ENCODE measurements at regions not wholly inside any gene's neighbourhood (a gene's known extent, or its start where the extent isn't known, plus 50 kb on each side); places are given as distances from the start of the nearest gene placed in this dataset.

- no peak for TF ChIP-seq CTCF (conservative IDR thresholded peaks at IDR 0.05; ENCODE audit: low read depth, low read length)
- no peak for DNase-seq (ENCODE audit: low read depth)
- H3K4me3 ChIP-seq (ENCODE audit: low read depth, low read length), result no peak overlapping the region
Measured at GRCh38 chrX:69110116-69110530, 55.1 kb downstream of the PJA1 start.

GRCh38 chrX:69109706-69110105, 55.5 kb downstream of the PJA1 start:
- DNase-seq (ENCODE audit: low read depth), result no peak
- TF ChIP-seq CTCF (conservative IDR thresholded peaks at IDR 0.05; ENCODE audit: low read depth, low read length), result no peak
- no peak overlapping the region for H3K4me3 ChIP-seq (ENCODE audit: low read depth, low read length)

GRCh38 chrX:69109036-69109663, 56.1 kb downstream of the PJA1 start:
- DNase-seq (ENCODE audit: low read depth), result no peak
- no peak for TF ChIP-seq CTCF (conservative IDR thresholded peaks at IDR 0.05; ENCODE audit: low read depth, low read length)
- no peak overlapping the region for H3K4me3 ChIP-seq (ENCODE audit: low read depth, low read length)

- no peak for TF ChIP-seq CTCF (conservative IDR thresholded peaks at IDR 0.05; ENCODE audit: low read depth, low read length)
- H3K4me3 ChIP-seq (ENCODE audit: low read depth, low read length), result no peak overlapping the region
- no peak for DNase-seq (ENCODE audit: low read depth)
Measured at GRCh38 chrX:69107747-69108401, 57.4 kb downstream of the PJA1 start.

- H3K4me3 ChIP-seq (ENCODE audit: low read depth, low read length), result no peak overlapping the region
- no peak for DNase-seq (ENCODE audit: low read depth)
- TF ChIP-seq CTCF (conservative IDR thresholded peaks at IDR 0.05; ENCODE audit: low read depth, low read length), result no peak
Measured at GRCh38 chrX:69107231-69107739, 58.0 kb downstream of the PJA1 start.

- DNase-seq (ENCODE audit: low read depth), result no peak
- TF ChIP-seq CTCF (conservative IDR thresholded peaks at IDR 0.05; ENCODE audit: low read depth, low read length), result no peak
- H3K4me3 ChIP-seq (ENCODE audit: low read depth, low read length), result no peak overlapping the region
Measured at GRCh38 chrX:69104756-69105434, 60.4 kb downstream of the PJA1 start.
